ENCODE measurements at regions not wholly inside any gene's neighbourhood (a gene's known extent, or its start where the extent isn't known, plus 50 kb on each side); places are given as distances from the start of the nearest gene placed in this dataset.

- TF ChIP-seq CSRNP2 (CRISPR knock-in tag; conservative IDR thresholded peaks at IDR 0.05; ENCODE audit: low read depth): no peak
- no peak for TF ChIP-seq HCFC1 (IDR thresholded peaks at IDR 0.05; ENCODE audit: low read depth, low read length)
- TF ChIP-seq PRPF4 (IDR thresholded peaks at IDR 0.05; ENCODE audit: low read depth, low read length, poor library complexity, severe bottlenecking): no peak
- TF ChIP-seq MXD3 (CRISPR knock-in tag; IDR thresholded peaks at IDR 0.05): 0 out of 2 replicates have a peak, but pooled peaks have one; percentile 25
- TF ChIP-seq ZNF556 (CRISPR knock-in tag; IDR thresholded peaks at IDR 0.05; ENCODE audit: borderline replicate concordance): peak; percentile 91
- peak; percentile 74 for TF ChIP-seq PHF5A (CRISPR knock-in tag; IDR thresholded peaks at IDR 0.05; ENCODE audit: low read depth, unreplicated experiment)
- peak; percentile 87; the same call in 1 of the 2 replicates for TF ChIP-seq PRDM10 (CRISPR knock-in tag; IDR thresholded peaks at IDR 0.05; ENCODE audit: low read depth)
- TF ChIP-seq MEIS2 (CRISPR knock-in tag; IDR thresholded peaks at IDR 0.05): peak; percentile 98
- peak; percentile 81; the same call in 1 of the 2 replicates for TF ChIP-seq ZNF12 (CRISPR knock-in tag; IDR thresholded peaks at IDR 0.05)
- no peak for TF ChIP-seq MZF1 (CRISPR knock-in tag; IDR thresholded peaks at IDR 0.05; ENCODE audit: borderline replicate concordance)
- TF ChIP-seq ZNF572 (CRISPR knock-in tag; IDR thresholded peaks at IDR 0.05): no peak
- TF ChIP-seq MAFG (CRISPR knock-in tag; IDR thresholded peaks at IDR 0.05): no peak
- TF ChIP-seq ATRX (CRISPR knock-in tag; IDR thresholded peaks at IDR 0.05; ENCODE audit: borderline replicate concordance): no peak
- TF ChIP-seq RFXAP (CRISPR knock-in tag; IDR thresholded peaks at IDR 0.05; ENCODE audit: borderline replicate concordance): peak; percentile 98
- TF ChIP-seq SAP130 (CRISPR knock-in tag; IDR thresholded peaks at IDR 0.05; ENCODE audit: low read depth): peak; percentile 91
- peak; percentile 83 for TF ChIP-seq ELF1 (CRISPR knock-in tag; IDR thresholded peaks at IDR 0.05)
- no peak for TF ChIP-seq CERS6 (CRISPR knock-in tag; IDR thresholded peaks at IDR 0.05)
- peak; percentile 96 for TF ChIP-seq ZNF609 (CRISPR knock-in tag; IDR thresholded peaks at IDR 0.05; ENCODE audit: borderline replicate concordance)
Observed at GRCh38 chr21:15140321-15141019, 75.7 kb upstream of the NRIP1 start (continued).
